K562 (cell line): ENCODE measurements at regions not wholly inside any gene's neighbourhood (a gene's known extent, or its start where the extent isn't known, plus 50 kb on each side); places are given as distances from the start of the nearest gene placed in this dataset.

Experiments used
- BCL6 ChIP-seq: fragments of 250-450 bp; sonication (Bioruptor Pico); IDR thresholded peaks from 2 replicates; pipeline ENCODE4 v1.4.0; 2020
- E4F1 ChIP-seq: fragments of 250-450 bp; sonication (Bioruptor Pico); IDR thresholded peaks from 2 replicates; pipeline ENCODE4 v1.5.0; 2021; ENCODE audit warnings: mild to moderate bottlenecking, borderline replicate concordance
- EWSR1 ChIP-seq: fragments of 450-650 bp; IDR thresholded peaks from 2 replicates; pipeline ENCODE4 v1.6.1; 2018; ENCODE audit warnings: borderline replicate concordance, mild to moderate bottlenecking, low read depth, moderate library complexity; ENCODE audit not compliant: partially characterized antibody
- FOS ChIP-seq: IDR thresholded peaks from 3 replicates; pipeline ENCODE4 v1.6.1; 2011; ENCODE audit not compliant: insufficient read length; ENCODE audit errors: extremely low read depth
- FOXK2 ChIP-seq, 2 experiments: fragments of 450-650 bp; IDR thresholded peaks in 1 of 2; conservative IDR thresholded peaks in 1 of 2; 2 replicates each; pipeline ENCODE4 v1.6.1; 2016; ENCODE audit warnings: low read depth in 2 of 2, mild to moderate bottlenecking in 1 of 2
- NFE2L1 ChIP-seq: fragments of 450-650 bp; IDR thresholded peaks from 2 replicates; pipeline ENCODE4 v1.6.1; 2016; ENCODE audit warnings: missing genetic modification characterization, low read depth, mild to moderate bottlenecking, missing compliant biosample characterization, moderate library complexity, borderline replicate concordance
- NFIX ChIP-seq: fragments of 250-450 bp; sonication (Bioruptor Pico); IDR thresholded peaks from 2 replicates; pipeline ENCODE4 v1.4.0; 2020; ENCODE audit warnings: low read depth, mild to moderate bottlenecking, moderate library complexity
- PYGO2 ChIP-seq: fragments of 450-650 bp; IDR thresholded peaks from 2 replicates; pipeline ENCODE4 v1.6.1; 2016; ENCODE audit warnings: mild to moderate bottlenecking, missing genetic modification characterization, moderate library complexity, missing compliant biosample characterization
- SP2 ChIP-seq: IDR thresholded peaks from 2 replicates; pipeline ENCODE4 v1.6.1; 2011; ENCODE audit warnings: mild to moderate bottlenecking, low read depth, low read length, moderate library complexity; ENCODE audit not compliant: poor library complexity, severe bottlenecking; ENCODE audit errors: extremely low read depth
- SRSF7 ChIP-seq: fragments of 200-400 bp; formaldehyde crosslinking; optimal IDR thresholded peaks from 2 replicates; pipeline ENCODE3; 2017; ENCODE audit warnings: mild to moderate bottlenecking, low read depth, low read length
- TSHZ1 ChIP-seq: fragments of 250-450 bp; sonication (Bioruptor Pico); IDR thresholded peaks from 2 replicates; pipeline ENCODE4 v1.4.0; 2020; ENCODE audit warnings: mild to moderate bottlenecking, moderate library complexity
- ZFPM2 ChIP-seq: fragments of 250-450 bp; sonication (Bioruptor Pico); IDR thresholded peaks from 2 replicates; pipeline ENCODE4 v1.5.1; 2022; ENCODE audit warnings: mild to moderate bottlenecking
- ZNF224 ChIP-seq: sonication (generic); formaldehyde crosslinking; IDR thresholded peaks from 2 replicates; pipeline ENCODE4 v1.8.0; 2022; ENCODE audit warnings: mild to moderate bottlenecking, missing genetic modification reagents
- ZNF518B ChIP-seq: fragments of 250-450 bp; sonication (Bioruptor Pico); IDR thresholded peaks from 2 replicates; pipeline ENCODE4 v1.5.0; 2021; ENCODE audit warnings: mild to moderate bottlenecking, moderate library complexity
- ZNF695 ChIP-seq: fragments of 450-650 bp; formaldehyde crosslinking; IDR thresholded peaks from 2 replicates; pipeline ENCODE4 v1.4.0; 2020; ENCODE audit warnings: mild to moderate bottlenecking, moderate library complexity
- TF ChIP-seq, protein P1 (sequence below), 3 experiments: fragments of 200-800 bp in 1 of 3; sonication (Bioruptor generic) in 1 of 3; sonication (generic) in 1 of 3; formaldehyde crosslinking in 1 of 3; IDR thresholded peaks; 2 replicates each; pipeline versions ENCODE4 v1.6.1 to v1.8.0; 2016 to 2022; ENCODE audit warnings: mild to moderate bottlenecking in 2 of 3, missing compliant biosample characterization in 2 of 3, missing genetic modification characterization in 2 of 3, missing genetic modification reagents in 1 of 3

DNA sequence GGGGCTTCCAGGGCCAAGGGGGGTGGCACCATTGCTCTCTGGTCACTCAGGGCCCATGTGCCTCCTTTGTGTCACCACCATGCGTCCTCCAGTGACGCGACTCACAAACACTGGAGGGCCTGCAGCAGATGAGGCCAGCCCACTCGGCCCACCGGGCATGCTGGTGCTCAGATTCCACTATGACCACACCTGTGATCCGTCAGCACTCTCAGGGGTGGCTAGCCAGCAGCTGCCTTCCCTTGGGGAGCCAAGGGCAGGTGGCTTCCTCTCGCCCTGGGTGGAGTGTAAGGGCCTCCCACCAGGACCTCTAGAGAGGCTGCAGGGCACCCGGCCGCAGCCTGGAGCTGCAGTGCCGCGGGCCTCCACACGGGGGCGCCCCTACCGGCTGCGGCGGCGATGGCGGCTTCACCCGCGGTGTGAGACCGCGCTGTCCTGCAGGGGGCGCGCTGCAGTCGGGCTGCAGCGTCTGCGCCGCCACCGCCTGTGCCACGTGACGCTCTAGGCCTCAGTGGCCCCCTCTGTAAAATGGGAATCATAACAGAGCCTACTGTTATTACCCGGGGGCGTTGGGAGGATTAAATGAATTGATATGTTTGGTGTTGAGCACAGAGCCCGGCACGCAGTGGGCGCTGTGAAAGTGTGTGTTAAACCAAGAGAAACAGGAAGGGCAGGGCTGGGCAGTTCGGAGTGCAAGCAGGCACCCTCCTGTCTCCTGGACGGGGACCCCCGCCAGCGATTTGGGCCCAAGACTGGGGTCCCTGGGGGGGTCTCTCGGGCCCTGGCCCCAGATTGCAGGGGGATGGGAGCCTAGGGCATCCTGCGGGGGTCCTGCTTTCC is 192.4 kb upstream of the GSE1 start (continued):
- TF ChIP-seq, protein P1, sequence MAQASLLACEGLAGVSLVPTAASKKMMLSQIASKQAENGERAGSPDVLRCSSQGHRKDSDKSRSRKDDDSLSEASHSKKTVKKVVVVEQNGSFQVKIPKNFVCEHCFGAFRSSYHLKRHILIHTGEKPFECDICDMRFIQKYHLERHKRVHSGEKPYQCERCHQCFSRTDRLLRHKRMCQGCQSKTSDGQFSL (CRISPR knock-in tag; IDR thresholded peaks at IDR 0.05), result peak; percentile 69; the same call in 1 of the 2 replicates
- TF ChIP-seq, protein P1 (tag; IDR thresholded peaks at IDR 0.05), result no peak; a peak in 1 of 4 replicates
- TF ChIP-seq ZNF695 (no peak), PYGO2 (tag) (no peak), ZNF518B (CRISPR knock-in tag) (no peak), TSHZ1 (CRISPR knock-in tag) (no peak), FOXK2 (conservative IDR thresholded peaks at IDR 0.05 in 1 of 2, IDR thresholded peaks at IDR 0.05 in 1 of 2; ENCODE audit: low read depth in 2 of 2) (no peak), FOS (no peak), ZFPM2 (no peak), E4F1 (CRISPR knock-in tag) (no peak), SRSF7 (no peak), EWSR1 (no peak), NFE2L1 (tag) (no peak), ZNF224 (CRISPR knock-in tag) (no peak), SP2 (no peak), NFIX (no peak), BCL6 (no peak)
